AG09309 (cell line): ENCODE measurements at regions not wholly inside any gene's neighbourhood (a gene's known extent, or its start where the extent isn't known, plus 50 kb on each side); places are given as distances from the start of the nearest gene placed in this dataset.

Experiments
- DNase-seq: peaks from one replicate; pipeline ENCODE4 v3.0.0-alpha.2; 2010; ENCODE audit warnings: low read depth
- H3K4me3 ChIP-seq: 2 replicates; pipeline ENCODE4 v1.5.1; 2011; ENCODE audit warnings: mild to moderate bottlenecking, low read depth, low read length, moderate library complexity; ENCODE audit not compliant: control insufficient read depth
- CTCF ChIP-seq: IDR thresholded peaks from 2 replicates; pipeline ENCODE4 v1.5.1; 2011; ENCODE audit warnings: mild to moderate bottlenecking, low read depth, low read length, inconsistent platforms; ENCODE audit not compliant: insufficient read depth, control insufficient read depth; ENCODE audit errors: missing control alignments

DNA sequence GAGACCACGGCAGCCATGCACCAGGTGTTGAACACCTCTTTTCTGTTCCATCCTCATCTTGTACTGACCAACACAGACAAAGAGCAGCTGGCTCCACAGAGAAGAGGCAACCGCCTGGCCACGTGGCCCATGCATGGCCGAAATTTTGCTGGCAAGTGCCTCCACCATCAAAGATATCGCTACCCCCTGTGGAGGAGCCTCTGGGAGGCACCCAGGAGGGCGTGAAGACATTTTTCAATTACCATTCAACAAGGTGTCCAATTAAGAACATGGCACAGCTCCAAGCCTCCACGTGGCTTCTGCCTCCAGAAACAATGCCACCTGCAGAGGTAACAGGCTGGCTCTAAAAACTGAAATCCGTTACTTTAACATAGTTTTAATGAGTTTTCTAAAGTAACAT is 54.4 kb upstream of the CKS2 start:
- no peak overlapping the region for H3K4me3 ChIP-seq
- no peak for DNase-seq
- TF ChIP-seq CTCF = no peak

DNA sequence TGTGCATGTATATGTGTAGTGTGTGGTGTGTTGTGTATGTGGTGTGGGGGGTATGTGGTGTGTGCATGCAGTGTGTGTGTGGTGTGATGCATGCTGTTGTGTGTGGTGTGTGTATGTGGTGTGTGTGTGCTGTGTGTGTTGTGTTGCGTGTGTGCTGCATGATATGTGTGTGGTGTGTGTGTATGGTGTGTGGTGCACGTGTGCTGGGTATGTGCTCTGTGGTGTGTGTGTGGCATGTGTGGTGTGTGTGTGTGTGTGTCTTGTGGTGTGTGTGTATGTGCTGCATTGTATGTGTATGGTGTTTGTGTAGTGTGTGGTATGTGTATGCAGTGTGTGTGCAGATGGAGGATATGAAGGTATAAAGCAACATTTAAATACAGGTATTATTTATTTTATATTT is 50.5 kb upstream of the CKS2 start:
- no peak for TF ChIP-seq CTCF
- DNase-seq = no peak
- H3K4me3 ChIP-seq = no peak overlapping the region
